HepG2 (cell line): ENCODE measurements at regions not wholly inside any gene's neighbourhood (a gene's known extent, or its start where the extent isn't known, plus 50 kb on each side); places are given as distances from the start of the nearest gene placed in this dataset.

Experiments used
- ATAC-seq: fragments of 200-7000 bp; cut with Tn5 transposase; 3 replicates; pipeline ENCODE4 v1.9.1; 2020; ENCODE audit warnings: mild to moderate bottlenecking, moderate library complexity
- BruUV-seq: library from RNA; stranded (reverse); fragments of 400-500 nt; replicated peaks from 2 replicates; lab custom pipeline; 2021; lab: Mats Ljungman, UMichigan
- CTCF ChIA-PET: fragments of 300-600 bp; formaldehyde crosslinking; extraction: SDS; loops from one replicate; lab custom pipeline; 2021; ENCODE audit warnings: low total read pairs, inconsistent platforms, low intra/inter-chr PET ratio; lab: Yijun Ruan, JAX
- POLR2A ChIA-PET: fragments of 350-600 bp; sonication (Branson Sonifier 250); formaldehyde crosslinking; loops from one replicate; lab custom pipeline; 2020; ENCODE audit warnings: antibody characterized with exemption, inconsistent platforms; lab: Yijun Ruan, JAX
- DNase-seq: peaks from one replicate; pipeline ENCODE4 v3.0.0-alpha.2; 2015; ENCODE audit warnings: low spot score
- FAIRE-seq: peaks from 3 replicates; lab custom pipeline; 2011; peaks lifted over from hg19 to GRCh38; lab: Jason Lieb, UNC
- H2AFZ ChIP-seq: one replicate; pipeline ENCODE4 v1.6.1; 2011; ENCODE audit warnings: low read length, inconsistent platforms
- H3K27ac ChIP-seq: fragments of 300-600 bp; 3 replicates; pipeline ENCODE4 v1.8.0; 2011; ENCODE audit warnings: mixed run types, mild to moderate bottlenecking, mixed read lengths, low read length, inconsistent platforms; ENCODE audit not compliant: insufficient read depth; ENCODE audit errors: extremely low read length
- H3K27me3 ChIP-seq, 2 experiments: fragments of 200-600 bp in 1 of 2; 2 replicates in 1 of 2; 3 replicates in 1 of 2; pipeline versions ENCODE4 v1.6.0 to v1.8.0; 2011; ENCODE audit warnings: low read length in 2 of 2, mild to moderate bottlenecking in 2 of 2, moderate library complexity in 2 of 2, inconsistent platforms in 1 of 2; ENCODE audit not compliant: insufficient read depth in 2 of 2, control insufficient read depth in 1 of 2
- H3K36me3 ChIP-seq, 2 experiments: fragments of 200-600 bp in 1 of 2; replicated peaks in 1 of 2; 2 replicates in 1 of 2; 3 replicates in 1 of 2; pipeline versions ENCODE4 v1.5.1 to v1.8.0; 2011; ENCODE audit warnings: low read length in 2 of 2, inconsistent platforms in 1 of 2; ENCODE audit not compliant: insufficient read depth in 2 of 2, control insufficient read depth in 1 of 2
- H3K4me1 ChIP-seq: 2 replicates; pipeline ENCODE4 v1.5.1; 2012; ENCODE audit warnings: low read length, inconsistent platforms; ENCODE audit not compliant: insufficient read depth
- H3K4me2 ChIP-seq: 2 replicates; pipeline ENCODE4 v1.6.0; 2011; ENCODE audit warnings: low read depth, low read length, inconsistent platforms
- H3K4me3 ChIP-seq, 3 experiments: fragments of 200-600 bp in 1 of 3; sonication (generic), shearing (Covaris generic) in 1 of 3; replicated peaks in 1 of 3; 2 replicates each; pipeline ENCODE4 v1.5.1; 2011 to 2016; ENCODE audit warnings: low read length in 3 of 3, inconsistent platforms in 2 of 3, low read depth in 2 of 3, mild to moderate bottlenecking in 2 of 3, control low read depth in 1 of 3, mixed read lengths in 1 of 3; ENCODE audit not compliant: insufficient read depth in 1 of 3
- H3K79me2 ChIP-seq: one replicate; pipeline ENCODE4 v1.6.1; 2011; ENCODE audit warnings: low read length, inconsistent platforms; ENCODE audit not compliant: insufficient read depth
- H3K9ac ChIP-seq: 2 replicates; pipeline ENCODE4 v1.6.0; 2011; ENCODE audit warnings: mild to moderate bottlenecking, low read depth, low read length, inconsistent platforms; ENCODE audit not compliant: insufficient read depth
- H3K9me3 ChIP-seq: 2 replicates; pipeline ENCODE4 v1.5.1; 2012; ENCODE audit warnings: mild to moderate bottlenecking, low read length
- H4K20me1 ChIP-seq: 2 replicates; pipeline ENCODE4 v1.6.0; 2011; ENCODE audit warnings: inconsistent platforms, mild to moderate bottlenecking, low read length, moderate library complexity; ENCODE audit not compliant: insufficient read depth
- GMEB1 ChIP-seq: sonication (generic); formaldehyde crosslinking; IDR thresholded peaks from 2 replicates; pipeline ENCODE4 v1.5.1; 2020; ENCODE audit warnings: missing genetic modification reagents, mild to moderate bottlenecking, borderline replicate concordance
- TCF12 ChIP-seq, 2 experiments: fragments of 450-650 bp in 1 of 2; sonication (generic) in 1 of 2; formaldehyde crosslinking in 1 of 2; IDR thresholded peaks; 2 replicates each; pipeline versions ENCODE4 v1.6.1 to v1.8.0; 2017 to 2022; ENCODE audit warnings: antibody characterized with exemption in 1 of 2, mild to moderate bottlenecking in 1 of 2, missing genetic modification reagents in 1 of 2, moderate library complexity in 1 of 2
- TFE3 ChIP-seq: IDR thresholded peaks from 2 replicates; pipeline ENCODE4 v1.6.1; 2016
- ZMYM3 ChIP-seq: sonication (generic); formaldehyde crosslinking; IDR thresholded peaks from 2 replicates; pipeline ENCODE4 v1.5.1; 2020; ENCODE audit warnings: mild to moderate bottlenecking, missing genetic modification reagents
- ZNF253 ChIP-seq: sonication (generic); formaldehyde crosslinking; IDR thresholded peaks from 2 replicates; pipeline ENCODE4 v1.8.0; 2022; ENCODE audit warnings: mild to moderate bottlenecking, missing genetic modification reagents, borderline replicate concordance
- ZNF3 ChIP-seq: IDR thresholded peaks from 2 replicates; pipeline ENCODE4 v1.7.0; 2017; ENCODE audit warnings: inconsistent platforms
- ZNF496 ChIP-seq: sonication (generic); formaldehyde crosslinking; IDR thresholded peaks from 2 replicates; pipeline ENCODE4 v1.8.1; 2023; ENCODE audit warnings: mild to moderate bottlenecking, moderate library complexity, missing genetic modification reagents; ENCODE audit not compliant: insufficient replicate concordance
- ZNF841 ChIP-seq: sonication (generic); formaldehyde crosslinking; IDR thresholded peaks from 2 replicates; pipeline ENCODE4 v1.8.1; 2023; ENCODE audit warnings: missing genetic modification reagents, borderline replicate concordance
- WGBS: methylation state at CpG from one replicate; pipeline ENCODE4 v1.1.6; 2017; ENCODE audit warnings: low lambda C conversion rate; 5-methylcytosine and 5-hydroxymethylcytosine counted together
- in situ Hi-C: cut with HindIII; loops from 2 replicates; pipeline ENCODE4 v1.10.0; 2017; ENCODE audit warnings: low pct_unique_long_range_greater_than_20kb; ENCODE audit not compliant: extremely low pct_ligation_motif_present
- intact Hi-C: fragments of 100-400 bp; cut with micrococcal nuclease; formaldehyde crosslinking; loops from one replicate; pipeline ENCODE4 v1.10.0; 2022; ENCODE audit not compliant: unreplicated experiment

- FAIRE-seq (no peak), DNase-seq (no peak), ATAC-seq (no peak)
- H4K20me1 ChIP-seq, result no peaks in the 10 kb centered on the region
- TF ChIP-seq ZNF3 (CRISPR knock-in tag), result peak; percentile 91
- TF ChIP-seq ZNF253 (CRISPR knock-in tag), result no peak
- no peak for TF ChIP-seq TCF12 (IDR thresholded peaks at IDR 0.05)
- TF ChIP-seq TCF12 (CRISPR knock-in tag; IDR thresholded peaks at IDR 0.05), result no peak
- 0 out of 2 replicates have a peak, but pooled peaks have one; percentile 39 for TF ChIP-seq ZMYM3 (CRISPR knock-in tag)
- no peak for TF ChIP-seq ZNF841
- TF ChIP-seq TFE3 (CRISPR knock-in tag), result no peak
- intact Hi-C loops (loop anchor here (5.0 kb wide), 1 partner anchor 100 kb away; the partner anchor contains the start of gene SLC38A2), in situ Hi-C loops (no loop called here)
- no peak overlapping the region for H3K9ac ChIP-seq
- H2AFZ ChIP-seq, result no peak overlapping the region
- H3K36me3 ChIP-seq, result no peaks in the 10 kb centered on the region
- BruUV-seq, result no TSS peak
- POLR2A ChIA-PET, result interaction anchor here (1.2 kb wide), 1 partner anchor 100 kb away, joined by 3 read pairs; no protein-coding TSS in a partner anchor
- peaks cover 90% of the 10 kb centered on the region for H3K4me1 ChIP-seq
- H3K9me3 ChIP-seq, result no peaks in the 10 kb centered on the region
- no peaks in the 10 kb centered on the region for H3K27me3 ChIP-seq
- no peak overlapping the region for H3K4me3 ChIP-seq
- no peaks in the 10 kb centered on the region for H3K79me2 ChIP-seq
- CTCF ChIA-PET, result no interaction called here
- H3K27ac ChIP-seq, result peak overlapping the region; percentile 89
- H3K4me2 ChIP-seq, result peak overlapping the region; percentile 75; the same call in 1 of the 2 replicates
- 95% methylated on average over 5 of the region's 5 CpGs for WGBS
Observed at GRCh38 chr12:46472144-46472705, 99.7 kb upstream of the SLC38A2 start.

- DNase-seq (no peak), ATAC-seq (no peak), FAIRE-seq (no peak)
- intact Hi-C loops, result loop anchor here (5.0 kb wide), 1 partner anchor 99 kb away; the partner anchor contains the start of gene SLC38A2
- H3K9me3 ChIP-seq, result no peaks in the 10 kb centered on the region
- H4K20me1 ChIP-seq, result no peaks in the 10 kb centered on the region
- no peak overlapping the region for H2AFZ ChIP-seq
- no peak overlapping the region for H3K9ac ChIP-seq
- peaks cover 83% of the 10 kb centered on the region for H3K4me1 ChIP-seq
- no peaks in the 10 kb centered on the region for H3K36me3 ChIP-seq
- CTCF ChIA-PET, result no interaction called here
- no peaks in the 10 kb centered on the region for H3K27me3 ChIP-seq
- peak overlapping the region; percentile 9 for H3K27ac ChIP-seq
- no TSS peak for BruUV-seq
- POLR2A ChIA-PET, result interaction anchor here (1.0 to 1.2 kb wide), 2 partner anchors 13 to 100 kb away, joined by 3 read pairs; no protein-coding TSS in a partner anchor
- no peak overlapping the region for H3K4me2 ChIP-seq
- no peak overlapping the region for H3K4me3 ChIP-seq
- in situ Hi-C loops, result no loop called here
- TF ChIP-seq ZNF496 (CRISPR knock-in tag) (no peak), GMEB1 (CRISPR knock-in tag) (0 out of 2 replicates have a peak, but pooled peaks have one; percentile 24)
- WGBS, result 92% methylated on average over 2 of the region's 2 CpGs
- no peaks in the 10 kb centered on the region for H3K79me2 ChIP-seq
Observed at GRCh38 chr12:46471404-46471803, 98.8 kb upstream of the SLC38A2 start.
